ENCODE measurements at regions not wholly inside any gene's neighbourhood (a gene's known extent, or its start where the extent isn't known, plus 50 kb on each side); places are given as distances from the start of the nearest gene placed in this dataset.

- H3K9me3 Mint-ChIP-seq, result no peaks in the 10 kb centered on the region
- H3K4me3 ChIP-seq (ENCODE audit: low read length), result no peak overlapping the region
- H3K36me3 Mint-ChIP-seq, result no peaks in the 10 kb centered on the region
- H3K27me3 Mint-ChIP-seq (ENCODE audit: low read depth in 2 of 2), result peaks cover 0 to 3% of the 10 kb centered on the region in 2 donors
- no peak overlapping the region for H3K27ac Mint-ChIP-seq
- ATAC-seq (no peak), DNase-seq (no peak)
- no peak overlapping the region for H3K4me3 Mint-ChIP-seq
- H3K4me1 Mint-ChIP-seq, result no peaks in the 10 kb centered on the region
- H3K36me3 ChIP-seq (ENCODE audit: control insufficient read depth, insufficient read depth, low read length), result no peaks in the 10 kb centered on the region
- intact Hi-C loops (cut with micrococcal nuclease), result no loop called here
- no peaks in the 10 kb centered on the region for H3K27me3 ChIP-seq (ENCODE audit: control insufficient read depth, insufficient read depth, low read length)
- H3K4me1 ChIP-seq (ENCODE audit: control insufficient read depth, insufficient read depth, low read length), result no peaks in the 10 kb centered on the region
- WGBS (ENCODE audit: insufficient coverage), result 95% methylated on average over 4 of the region's 4 CpGs
- no peak for TF ChIP-seq CTCF (IDR thresholded peaks at IDR 0.05)
- H3K27ac ChIP-seq (ENCODE audit: low read length), result no peak overlapping the region
- peaks cover 3% of the 10 kb centered on the region for H3K9me3 ChIP-seq (ENCODE audit: control insufficient read depth, insufficient read depth, low read length)
These were observed 189.1 kb downstream of the HRH4 start for GRCh38 chr18:24649571-24649970.

DNA sequence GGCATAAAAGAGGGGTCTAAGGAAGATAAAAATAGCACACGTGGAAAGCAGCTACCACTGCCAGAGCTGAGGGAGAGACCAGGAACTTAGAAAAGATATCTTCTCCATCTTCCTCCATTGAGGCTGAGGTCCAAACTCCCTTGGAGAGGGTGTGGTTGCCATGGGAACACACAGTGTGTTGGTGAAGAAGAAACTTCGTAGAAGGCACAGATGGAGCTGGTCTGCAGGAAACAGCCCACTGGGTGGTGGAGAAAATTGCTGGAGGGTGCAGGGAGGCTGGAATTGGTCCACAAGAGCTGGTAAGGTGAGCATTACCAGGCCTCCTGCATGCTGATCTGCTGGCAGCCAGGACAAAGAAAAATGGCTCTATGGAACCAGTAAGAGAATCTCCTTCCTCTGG is 191.0 kb downstream of the HRH4 start:
- TF ChIP-seq CTCF (IDR thresholded peaks at IDR 0.05), result no peak
- H3K36me3 Mint-ChIP-seq, result no peaks in the 10 kb centered on the region
- 76% methylated on average over 1 of the region's 2 CpGs for WGBS (ENCODE audit: insufficient coverage)
- Histone ChIP-seq H3K4me3 (ENCODE audit: low read length) (no peak overlapping the region), H3K27me3 (ENCODE audit: control insufficient read depth, insufficient read depth, low read length) (no peaks in the 10 kb centered on the region), H3K9me3 (ENCODE audit: control insufficient read depth, insufficient read depth, low read length) (peaks cover 3% of the 10 kb centered on the region), H3K4me1 (ENCODE audit: control insufficient read depth, insufficient read depth, low read length) (no peaks in the 10 kb centered on the region), H3K27ac (ENCODE audit: low read length) (no peak overlapping the region), H3K36me3 (ENCODE audit: control insufficient read depth, insufficient read depth, low read length) (no peaks in the 10 kb centered on the region)
- intact Hi-C loops (cut with micrococcal nuclease), result no loop called here
- H3K9me3 Mint-ChIP-seq, result no peaks in the 10 kb centered on the region
- DNase-seq, result no peak
- ATAC-seq, result no peak
- peaks cover 0 to 3% of the 10 kb centered on the region in 2 donors for H3K27me3 Mint-ChIP-seq (ENCODE audit: low read depth in 2 of 2)
- no peak overlapping the region for H3K27ac Mint-ChIP-seq
- H3K4me1 Mint-ChIP-seq, result no peaks in the 10 kb centered on the region
- H3K4me3 Mint-ChIP-seq, result no peak overlapping the region

- Histone ChIP-seq H3K27me3 (ENCODE audit: control insufficient read depth, insufficient read depth, low read length) (no peaks in the 10 kb centered on the region), H3K4me1 (ENCODE audit: control insufficient read depth, insufficient read depth, low read length) (peaks cover 8% of the 10 kb centered on the region), H3K36me3 (ENCODE audit: control insufficient read depth, insufficient read depth, low read length) (no peaks in the 10 kb centered on the region), H3K4me3 (ENCODE audit: low read length) (no peak overlapping the region), H3K9me3 (ENCODE audit: control insufficient read depth, insufficient read depth, low read length) (peaks cover 1% of the 10 kb centered on the region), H3K27ac (ENCODE audit: low read length) (no peak overlapping the region)
- no peak for TF ChIP-seq CTCF (IDR thresholded peaks at IDR 0.05)
- no peak overlapping the region for H3K4me3 Mint-ChIP-seq
- 79% methylated on average over 4 of the region's 4 CpGs for WGBS (ENCODE audit: insufficient coverage)
- DNase-seq (no peak), ATAC-seq (no peak)
- no peaks in the 10 kb centered on the region for H3K36me3 Mint-ChIP-seq
- no peaks in the 10 kb centered on the region for H3K9me3 Mint-ChIP-seq
- no peak overlapping the region for H3K27ac Mint-ChIP-seq
- H3K27me3 Mint-ChIP-seq (ENCODE audit: low read depth in 2 of 2), result peaks cover 0 to 3% of the 10 kb centered on the region in 2 donors
- intact Hi-C loops (cut with micrococcal nuclease), result no loop called here
- H3K4me1 Mint-ChIP-seq, result peaks cover 7 to 17% of the 10 kb centered on the region in 2 donors
These were observed 195.6 kb downstream of the HRH4 start for GRCh38 chr18:24656050-24656449.
